PC-9 (cell line): ENCODE measurements at regions not wholly inside any gene's neighbourhood (a gene's known extent, or its start where the extent isn't known, plus 50 kb on each side); places are given as distances from the start of the nearest gene placed in this dataset.

Experiments
- EZH2 ChIP-seq: fragments of 200-600 bp; sonication (generic); IDR thresholded peaks from 2 replicates; pipeline ENCODE4 v1.8.0; 2017; ENCODE audit warnings: antibody characterized with exemption, low read depth
- TF ChIP-seq, protein P1 (sequence below): fragments of 200-600 bp; sonication (generic); conservative IDR thresholded peaks from 2 replicates; pipeline ENCODE4 v1.6.1; 2017; ENCODE audit warnings: mixed run types, antibody characterized with exemption, mild to moderate bottlenecking, moderate library complexity

DNA sequence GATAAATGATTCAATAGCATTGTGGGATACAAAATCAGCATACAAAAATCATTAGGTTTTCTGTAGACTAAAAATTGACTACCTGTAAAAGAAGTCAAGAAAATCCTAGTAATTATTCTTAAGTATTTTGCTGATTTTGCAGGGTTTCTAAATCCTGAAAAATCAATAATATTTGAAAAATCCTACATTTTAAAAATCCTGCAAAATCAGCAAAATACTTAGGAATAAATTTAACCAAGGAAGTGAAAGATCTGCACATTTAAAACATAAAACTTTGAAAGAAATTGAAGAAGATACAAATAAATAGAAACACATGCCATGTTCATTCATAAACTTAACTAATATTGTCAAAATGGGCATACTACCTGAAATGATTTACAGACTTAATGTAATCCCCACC lies 517.7 kb downstream of the RERGL start:
- no peak for TF ChIP-seq EZH2
- TF ChIP-seq, protein P1, sequence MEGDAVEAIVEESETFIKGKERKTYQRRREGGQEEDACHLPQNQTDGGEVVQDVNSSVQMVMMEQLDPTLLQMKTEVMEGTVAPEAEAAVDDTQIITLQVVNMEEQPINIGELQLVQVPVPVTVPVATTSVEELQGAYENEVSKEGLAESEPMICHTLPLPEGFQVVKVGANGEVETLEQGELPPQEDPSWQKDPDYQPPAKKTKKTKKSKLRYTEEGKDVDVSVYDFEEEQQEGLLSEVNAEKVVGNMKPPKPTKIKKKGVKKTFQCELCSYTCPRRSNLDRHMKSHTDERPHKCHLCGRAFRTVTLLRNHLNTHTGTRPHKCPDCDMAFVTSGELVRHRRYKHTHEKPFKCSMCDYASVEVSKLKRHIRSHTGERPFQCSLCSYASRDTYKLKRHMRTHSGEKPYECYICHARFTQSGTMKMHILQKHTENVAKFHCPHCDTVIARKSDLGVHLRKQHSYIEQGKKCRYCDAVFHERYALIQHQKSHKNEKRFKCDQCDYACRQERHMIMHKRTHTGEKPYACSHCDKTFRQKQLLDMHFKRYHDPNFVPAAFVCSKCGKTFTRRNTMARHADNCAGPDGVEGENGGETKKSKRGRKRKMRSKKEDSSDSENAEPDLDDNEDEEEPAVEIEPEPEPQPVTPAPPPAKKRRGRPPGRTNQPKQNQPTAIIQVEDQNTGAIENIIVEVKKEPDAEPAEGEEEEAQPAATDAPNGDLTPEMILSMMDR: no peak
